ENCODE measurements at regions not wholly inside any gene's neighbourhood (a gene's known extent, or its start where the extent isn't known, plus 50 kb on each side); places are given as distances from the start of the nearest gene placed in this dataset.
"Not testable (repeated sequence)": the region's sequence is repeated elsewhere in the genome, so short reads cannot be mapped to it uniquely, and the experiment has no call there.

- CTCF ChIA-PET, result no interaction called here
- TF ChIP-seq, protein P1, sequence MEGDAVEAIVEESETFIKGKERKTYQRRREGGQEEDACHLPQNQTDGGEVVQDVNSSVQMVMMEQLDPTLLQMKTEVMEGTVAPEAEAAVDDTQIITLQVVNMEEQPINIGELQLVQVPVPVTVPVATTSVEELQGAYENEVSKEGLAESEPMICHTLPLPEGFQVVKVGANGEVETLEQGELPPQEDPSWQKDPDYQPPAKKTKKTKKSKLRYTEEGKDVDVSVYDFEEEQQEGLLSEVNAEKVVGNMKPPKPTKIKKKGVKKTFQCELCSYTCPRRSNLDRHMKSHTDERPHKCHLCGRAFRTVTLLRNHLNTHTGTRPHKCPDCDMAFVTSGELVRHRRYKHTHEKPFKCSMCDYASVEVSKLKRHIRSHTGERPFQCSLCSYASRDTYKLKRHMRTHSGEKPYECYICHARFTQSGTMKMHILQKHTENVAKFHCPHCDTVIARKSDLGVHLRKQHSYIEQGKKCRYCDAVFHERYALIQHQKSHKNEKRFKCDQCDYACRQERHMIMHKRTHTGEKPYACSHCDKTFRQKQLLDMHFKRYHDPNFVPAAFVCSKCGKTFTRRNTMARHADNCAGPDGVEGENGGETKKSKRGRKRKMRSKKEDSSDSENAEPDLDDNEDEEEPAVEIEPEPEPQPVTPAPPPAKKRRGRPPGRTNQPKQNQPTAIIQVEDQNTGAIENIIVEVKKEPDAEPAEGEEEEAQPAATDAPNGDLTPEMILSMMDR (IDR thresholded peaks at IDR 0.05; ENCODE audit: low read depth, low read length), result no peak
- no peak for DNase-seq (ENCODE audit: low read depth, low spot score)
- Histone ChIP-seq H3K27me3 (ENCODE audit: control insufficient read depth, insufficient read depth, low read length) (no peaks in the 10 kb centered on the region), H3K27ac (ENCODE audit: low read depth, low read length) (no peak overlapping the region), H3K4me3 (ENCODE audit: low read depth, low read length) (no peak overlapping the region), H3K9me3 (ENCODE audit: control insufficient read depth, insufficient read depth, low read length) (no peaks in the 10 kb centered on the region)
- POLR2A ChIA-PET, result no interaction called here
Measured at GRCh38 chr16:46519063-46519462, 102.1 kb downstream of the SHCBP1 start.

- DNase-seq (ENCODE audit: low read depth, low spot score), result no peak
- ChIA-PET POLR2A (no interaction called here), CTCF (no interaction called here)
- TF ChIP-seq, protein P1 (IDR thresholded peaks at IDR 0.05; ENCODE audit: low read depth, low read length), result no peak
- no peaks in the 10 kb centered on the region for H3K9me3 ChIP-seq (ENCODE audit: control insufficient read depth, insufficient read depth, low read length)
- H3K27me3 ChIP-seq (ENCODE audit: control insufficient read depth, insufficient read depth, low read length), result no peaks in the 10 kb centered on the region
- no peak overlapping the region for H3K27ac ChIP-seq (ENCODE audit: low read depth, low read length)
- no peak overlapping the region for H3K4me3 ChIP-seq (ENCODE audit: low read depth, low read length)
Measured at GRCh38 chr16:46496701-46497100, 124.5 kb downstream of the SHCBP1 start.

- TF ChIP-seq, protein P1 (IDR thresholded peaks at IDR 0.05; ENCODE audit: low read depth, low read length), result no peak
- Histone ChIP-seq H3K27me3 (ENCODE audit: control insufficient read depth, insufficient read depth, low read length) (no peaks in the 10 kb centered on the region), H3K9me3 (ENCODE audit: control insufficient read depth, insufficient read depth, low read length) (peaks cover 11% of the 10 kb centered on the region), H3K27ac (ENCODE audit: low read depth, low read length) (no peak overlapping the region), H3K4me3 (ENCODE audit: low read depth, low read length) (no peak overlapping the region)
- CTCF ChIA-PET, result interaction anchor here (0.6 kb wide), 2 partner anchors 80 to 464 kb away, joined by 4 read pairs; no protein-coding TSS in a partner anchor
- POLR2A ChIA-PET, result no interaction called here
- no peak for DNase-seq (ENCODE audit: low read depth, low spot score)
Measured at GRCh38 chr16:46482895-46483294, 138.3 kb downstream of the SHCBP1 start.

GRCh38 chr16:46466239-46466638, 154.9 kb downstream of the SHCBP1 start:
- Histone ChIP-seq H3K27ac (ENCODE audit: low read depth, low read length) (no peak overlapping the region), H3K27me3 (ENCODE audit: control insufficient read depth, insufficient read depth, low read length) (no peaks in the 10 kb centered on the region), H3K4me3 (ENCODE audit: low read depth, low read length) (no peak overlapping the region), H3K9me3 (ENCODE audit: control insufficient read depth, insufficient read depth, low read length) (peaks cover 11% of the 10 kb centered on the region)
- CTCF ChIA-PET, result no interaction called here
- no peak for DNase-seq (ENCODE audit: low read depth, low spot score)
- POLR2A ChIA-PET, result no interaction called here
- TF ChIP-seq, protein P1 (IDR thresholded peaks at IDR 0.05; ENCODE audit: low read depth, low read length), result no peak

GRCh38 chr16:46454801-46455200, 166.4 kb downstream of the SHCBP1 start:
- H3K27ac ChIP-seq (ENCODE audit: low read depth, low read length); H3K4me3 ChIP-seq (ENCODE audit: low read depth, low read length); POLR2A ChIA-PET; H3K9me3 ChIP-seq (ENCODE audit: control insufficient read depth, insufficient read depth, low read length); H3K27me3 ChIP-seq (ENCODE audit: control insufficient read depth, insufficient read depth, low read length); CTCF ChIA-PET; DNase-seq (ENCODE audit: low read depth, low spot score): not testable (repeated sequence)
